Aorta (tissue), 5 donors: ENCODE measurements at regions not wholly inside any gene's neighbourhood (a gene's known extent, or its start where the extent isn't known, plus 50 kb on each side); places are given as distances from the start of the nearest gene placed in this dataset.
"Not testable (repeated sequence)": the region's sequence is repeated elsewhere in the genome, so short reads cannot be mapped to it uniquely, and the experiment has no call there.

Source experiments
- ATAC-seq: fragments of 200-7000 bp; cut with Tn5 transposase; one replicate; pipeline ENCODE4 v1.9.1; 2022; ENCODE audit warnings: moderate library complexity; ENCODE audit not compliant: low FRiP score
- DNase-seq, 2 donors: peaks; one replicate each; pipeline ENCODE4 v3.0.0-alpha.2; 2020
- H3K27ac ChIP-seq, 2 donors: one replicate each; pipeline ENCODE4 v1.5.1; 2013; ENCODE audit warnings: low read length in 2 of 2, mild to moderate bottlenecking in 2 of 2, moderate library complexity in 2 of 2, control low read depth in 1 of 2, inconsistent platforms in 1 of 2, low read depth in 1 of 2
- H3K27me3 ChIP-seq, 2 donors: one replicate each; pipeline ENCODE4 v1.6.1; 2013; ENCODE audit warnings: control low read depth in 1 of 2, low read length in 1 of 2, mild to moderate bottlenecking in 1 of 2, moderate library complexity in 1 of 2; ENCODE audit not compliant: insufficient read depth in 2 of 2, control insufficient read depth in 1 of 2
- H3K36me3 ChIP-seq, 2 donors: one replicate each; pipeline ENCODE4 v1.6.1; 2013; ENCODE audit warnings: control low read depth in 1 of 2, low read length in 1 of 2, mild to moderate bottlenecking in 1 of 2; ENCODE audit not compliant: insufficient read depth in 2 of 2, control insufficient read depth in 1 of 2
- H3K4me1 ChIP-seq, 2 donors: one replicate each; pipeline ENCODE4 v1.6.1; 2013; ENCODE audit warnings: low read length in 2 of 2, control low read depth in 1 of 2, mild to moderate bottlenecking in 1 of 2, moderate library complexity in 1 of 2; ENCODE audit not compliant: insufficient read depth in 2 of 2, control insufficient read depth in 1 of 2
- H3K4me3 ChIP-seq, 2 donors: one replicate each; pipeline ENCODE4 v1.5.1; 2013; ENCODE audit warnings: low read length in 2 of 2, control low read depth in 1 of 2, mild to moderate bottlenecking in 1 of 2
- H3K9me3 ChIP-seq: one replicate; pipeline ENCODE4 v1.6.1; 2013; ENCODE audit warnings: mild to moderate bottlenecking, low read length; ENCODE audit not compliant: control insufficient read depth
- WGBS, 2 donors: extraction: QIAGEN DNeasy Blood & Tissue Kit; methylation state at CpG; one replicate each; pipeline ENCODE4 v1.1.7; 2013; 5-methylcytosine and 5-hydroxymethylcytosine counted together
- intact Hi-C, 2 donors: fragments of 100-400 bp; cut with DNase I; formaldehyde crosslinking; loops; one replicate each; pipeline versions ENCODE4 v1.14.2 to v1.15.0; 2022
- donor health status: healthy with polysubstance abuse.
- donor health status: Bipolar disorder and iron deficiency.
- donor health status: DM: no; HTN: no; CAD: no.
- donor health status: DM: no; HTN: no; CAD: no.
- donor health status: DM: yes; HTN: yes; CAD: no.

- H3K36me3 ChIP-seq, H3K4me1 ChIP-seq, H3K4me3 ChIP-seq, ATAC-seq, H3K27me3 ChIP-seq, intact Hi-C loops, H3K27ac ChIP-seq, H3K9me3 ChIP-seq, DNase-seq: not testable (repeated sequence)
- WGBS, 2 donors = no CpG with 5 or more reads among the region's 4 CpGs
These were observed 117.2 kb upstream of the NBPF9 start for GRCh38 chr1:149220463-149221074.

- DNase-seq, H3K9me3 ChIP-seq, H3K36me3 ChIP-seq, intact Hi-C loops, H3K4me1 ChIP-seq, H3K4me3 ChIP-seq, H3K27me3 ChIP-seq: not testable (repeated sequence)
- ATAC-seq = peak; percentile 16
- peak overlapping the region; percentile 87 to 88 for H3K27ac ChIP-seq
- 10 to 30% methylated on average over 2 to 3 of the region's 7 CpGs for WGBS, 2 donors
These were observed 124.7 kb upstream of the NBPF9 start for GRCh38 chr1:149227933-149228665.

- H3K27me3 ChIP-seq, H3K4me3 ChIP-seq, intact Hi-C loops, H3K36me3 ChIP-seq, DNase-seq, H3K4me1 ChIP-seq, H3K9me3 ChIP-seq: not testable (repeated sequence)
- no CpG with 5 or more reads among the region's 9 CpGs for WGBS, 2 donors
- peak; percentile 98 for ATAC-seq
- H3K27ac ChIP-seq = peak overlapping the region; percentile 87 to 88
These were observed 125.6 kb upstream of the NBPF9 start for GRCh38 chr1:149228672-149229585.

- H3K36me3 ChIP-seq, intact Hi-C loops, H3K4me3 ChIP-seq, H3K27me3 ChIP-seq, H3K4me1 ChIP-seq, H3K27ac ChIP-seq, H3K9me3 ChIP-seq: not testable (repeated sequence)
- DNase-seq (peak; percentile 23 to 44), ATAC-seq (peak; percentile 85)
- 0 to 4% methylated on average over 3 of the region's 5 CpGs for WGBS, 2 donors
These were observed 126.5 kb upstream of the NBPF9 start for GRCh38 chr1:149229813-149230212.

- H3K36me3 ChIP-seq, intact Hi-C loops, H3K27me3 ChIP-seq, DNase-seq, H3K9me3 ChIP-seq, H3K27ac ChIP-seq, H3K4me3 ChIP-seq, H3K4me1 ChIP-seq: not testable (repeated sequence)
- peak; percentile 66 for ATAC-seq
- no CpG with 5 or more reads among the region's 5 CpGs for WGBS, 2 donors
These were observed 131.9 kb upstream of the NBPF9 start for GRCh38 chr1:149234926-149235914.

GRCh38 chr1:149237515-149237914, 134.2 kb upstream of the NBPF9 start:
- H3K4me1 ChIP-seq, H3K27me3 ChIP-seq, H3K9me3 ChIP-seq, H3K27ac ChIP-seq, H3K36me3 ChIP-seq, intact Hi-C loops, DNase-seq, H3K4me3 ChIP-seq: not testable (repeated sequence)
- peak; percentile 28 for ATAC-seq
- WGBS, 2 donors = 95 to 100% methylated on average over 2 of the region's 4 CpGs

- H3K4me3 ChIP-seq, H3K4me1 ChIP-seq, H3K9me3 ChIP-seq, H3K27ac ChIP-seq, ATAC-seq, H3K27me3 ChIP-seq, H3K36me3 ChIP-seq, intact Hi-C loops, DNase-seq: not testable (repeated sequence)
- WGBS, 2 donors = no CpG with 5 or more reads among the region's 15 CpGs
These were observed 136.7 kb upstream of the NBPF9 start for GRCh38 chr1:149239897-149240508.

GRCh38 chr1:149240530-149240929, 137.2 kb upstream of the NBPF9 start:
- H3K27me3 ChIP-seq, H3K4me3 ChIP-seq, H3K9me3 ChIP-seq, H3K36me3 ChIP-seq, DNase-seq, ATAC-seq, H3K4me1 ChIP-seq, H3K27ac ChIP-seq, intact Hi-C loops: not testable (repeated sequence)
- WGBS, 2 donors = no CpG with 5 or more reads among the region's 14 CpGs
